PC-3 (cell line): ENCODE measurements at regions not wholly inside any gene's neighbourhood (a gene's known extent, or its start where the extent isn't known, plus 50 kb on each side); places are given as distances from the start of the nearest gene placed in this dataset.

Experiments
- ATAC-seq: fragments of 200-7000 bp; cut with Tn5 transposase; 2 replicates; pipeline ENCODE4 v1.9.1; 2020; ENCODE audit warnings: mild to moderate bottlenecking, moderate library complexity
- BruUV-seq: library from RNA; stranded (reverse); fragments of 400-500 nt; replicated peaks from 2 replicates; lab custom pipeline; 2021; lab: Mats Ljungman, UMichigan
- CTCF ChIA-PET: fragments of 300-600 bp; sonication (Branson Sonifier 250); formaldehyde crosslinking; loops from one replicate; lab custom pipeline; 2022; ENCODE audit warnings: antibody characterized with exemption; lab: Charles Lee
- POLR2A ChIA-PET: fragments of 300-600 bp; sonication (Branson Sonifier 250); formaldehyde crosslinking; loops from one replicate; lab custom pipeline; 2022; ENCODE audit warnings: antibody characterized with exemption; ENCODE audit not compliant: unreplicated experiment; lab: Charles Lee
- DNase-seq: peaks from one replicate; pipeline ENCODE4 v3.0.0-alpha.2; 2015
- H2AFZ ChIP-seq: fragments of 300-600 bp; sonication (generic); 2 replicates; pipeline ENCODE4 v1.6.0; 2016; ENCODE audit warnings: antibody characterized with exemption, low read length
- H3F3A ChIP-seq: fragments of 300-600 bp; sonication (generic); one replicate; pipeline ENCODE4 v1.6.0; 2017; ENCODE audit warnings: antibody characterized with exemption, low read length, control low read depth, mild to moderate bottlenecking; ENCODE audit not compliant: unreplicated experiment
- H3K27ac ChIP-seq: fragments of 300-600 bp; sonication (generic); 2 replicates; pipeline ENCODE4 v1.5.1; 2016; ENCODE audit warnings: mild to moderate bottlenecking, low read length
- H3K27me3 ChIP-seq: fragments of 300-600 bp; sonication (generic); 2 replicates; pipeline ENCODE4 v1.6.1; 2016; ENCODE audit warnings: low read length, mixed read lengths
- H3K36me3 ChIP-seq: fragments of 300-600 bp; sonication (generic); 2 replicates; pipeline ENCODE4 v1.6.1; 2016; ENCODE audit warnings: low read depth, mixed run types, low read length, mixed read lengths
- H3K4me1 ChIP-seq: fragments of 300-600 bp; sonication (generic); 2 replicates; pipeline ENCODE4 v1.5.1; 2016; ENCODE audit warnings: low read length; ENCODE audit not compliant: insufficient read depth
- H3K4me2 ChIP-seq: fragments of 300-600 bp; sonication (generic); 2 replicates; pipeline ENCODE4 v1.6.0; 2016; ENCODE audit warnings: low read length
- H3K4me3 ChIP-seq: fragments of 300-600 bp; sonication (generic); 2 replicates; pipeline ENCODE4 v1.5.1; 2016; ENCODE audit warnings: mild to moderate bottlenecking, low read length, mixed read lengths
- H3K79me2 ChIP-seq: fragments of 300-600 bp; sonication (generic); 2 replicates; pipeline ENCODE4 v1.6.1; 2017; ENCODE audit warnings: low read length, mixed read lengths
- H3K9ac ChIP-seq: fragments of 300-600 bp; sonication (generic); 2 replicates; pipeline ENCODE4 v1.6.0; 2016; ENCODE audit warnings: mild to moderate bottlenecking, low read length
- H3K9me2 ChIP-seq: fragments of 300-600 bp; sonication (generic); replicated peaks from 2 replicates; pipeline ENCODE4 v1.6.1; 2016; ENCODE audit warnings: mixed run types, low read length, mixed read lengths
- H3K9me3 ChIP-seq: fragments of 300-600 bp; sonication (generic); 2 replicates; pipeline ENCODE4 v1.6.1; 2016; ENCODE audit warnings: low read length, mixed read lengths
- H4K20me1 ChIP-seq: fragments of 300-600 bp; sonication (generic); 2 replicates; pipeline ENCODE4 v1.6.1; 2016; ENCODE audit warnings: low read length, mixed read lengths
- EZH2 ChIP-seq: fragments of 300-600 bp; sonication (generic); IDR thresholded peaks from one replicate; pipeline ENCODE4 v1.6.1; 2017; ENCODE audit warnings: antibody characterized with exemption, mild to moderate bottlenecking, low read length; ENCODE audit not compliant: unreplicated experiment
- EZH2phosphoT487 ChIP-seq: fragments of 300-600 bp; sonication (generic); IDR thresholded peaks from 2 replicates; pipeline ENCODE4 v1.6.1; 2018; ENCODE audit warnings: mild to moderate bottlenecking, antibody characterized with exemption, low read length, borderline replicate concordance
- intact Hi-C: fragments of 100-400 bp; cut with micrococcal nuclease; formaldehyde crosslinking; loops from 2 replicates; pipeline ENCODE4 v1.9.0; 2023
- TF ChIP-seq, protein P1 (sequence below): fragments of 300-600 bp; sonication (generic); conservative IDR thresholded peaks from 2 replicates; pipeline ENCODE4 v1.5.1; 2017; ENCODE audit warnings: antibody characterized with exemption, low read depth, mild to moderate bottlenecking, low read length

DNA sequence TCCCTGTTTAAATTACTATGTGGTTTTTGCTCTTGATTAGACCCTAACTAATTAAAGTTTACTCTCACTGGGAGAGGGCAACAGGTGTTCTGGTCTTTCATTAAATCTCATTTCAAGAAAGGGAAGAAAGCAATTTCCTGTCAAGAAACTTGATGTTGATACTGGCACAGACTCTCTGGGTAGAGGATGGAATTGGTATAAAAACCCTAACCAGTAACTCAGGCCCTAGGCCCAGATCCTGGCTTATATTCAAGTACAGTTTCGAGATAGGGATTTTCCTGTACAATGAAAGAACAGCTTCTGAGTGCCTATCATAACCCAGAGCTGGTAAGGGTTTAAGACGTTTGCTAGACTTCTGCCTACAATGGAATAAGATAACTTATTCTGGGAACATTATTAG, 61.6 kb upstream of the ACYP2 start:
- Histone ChIP-seq H3K9me2 (no peaks in the 10 kb centered on the region), H3K4me3 (no peak overlapping the region), H2AFZ (peak overlapping the region; percentile 29), H3F3A (no peaks in the 10 kb centered on the region), H3K9ac (no peak overlapping the region), H3K4me1 (no peaks in the 10 kb centered on the region), H4K20me1 (no peaks in the 10 kb centered on the region), H3K79me2 (no peaks in the 10 kb centered on the region), H3K9me3 (no peaks in the 10 kb centered on the region), H3K4me2 (no peak overlapping the region), H3K36me3 (no peaks in the 10 kb centered on the region), H3K27me3 (no peaks in the 10 kb centered on the region), H3K27ac (no peak overlapping the region)
- TF ChIP-seq, protein P1, sequence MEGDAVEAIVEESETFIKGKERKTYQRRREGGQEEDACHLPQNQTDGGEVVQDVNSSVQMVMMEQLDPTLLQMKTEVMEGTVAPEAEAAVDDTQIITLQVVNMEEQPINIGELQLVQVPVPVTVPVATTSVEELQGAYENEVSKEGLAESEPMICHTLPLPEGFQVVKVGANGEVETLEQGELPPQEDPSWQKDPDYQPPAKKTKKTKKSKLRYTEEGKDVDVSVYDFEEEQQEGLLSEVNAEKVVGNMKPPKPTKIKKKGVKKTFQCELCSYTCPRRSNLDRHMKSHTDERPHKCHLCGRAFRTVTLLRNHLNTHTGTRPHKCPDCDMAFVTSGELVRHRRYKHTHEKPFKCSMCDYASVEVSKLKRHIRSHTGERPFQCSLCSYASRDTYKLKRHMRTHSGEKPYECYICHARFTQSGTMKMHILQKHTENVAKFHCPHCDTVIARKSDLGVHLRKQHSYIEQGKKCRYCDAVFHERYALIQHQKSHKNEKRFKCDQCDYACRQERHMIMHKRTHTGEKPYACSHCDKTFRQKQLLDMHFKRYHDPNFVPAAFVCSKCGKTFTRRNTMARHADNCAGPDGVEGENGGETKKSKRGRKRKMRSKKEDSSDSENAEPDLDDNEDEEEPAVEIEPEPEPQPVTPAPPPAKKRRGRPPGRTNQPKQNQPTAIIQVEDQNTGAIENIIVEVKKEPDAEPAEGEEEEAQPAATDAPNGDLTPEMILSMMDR: no peak
- TF ChIP-seq EZH2: no peak
- no peak for TF ChIP-seq EZH2phosphoT487
- intact Hi-C loops: no loop called here
- POLR2A ChIA-PET: interaction anchor here (0.6 kb wide), 1 partner anchor 24 kb away, joined by 3 read pairs; no protein-coding TSS in a partner anchor
- no TSS peak for BruUV-seq
- ATAC-seq (no peak), DNase-seq (no peak)
- CTCF ChIA-PET: no interaction called here

DNA sequence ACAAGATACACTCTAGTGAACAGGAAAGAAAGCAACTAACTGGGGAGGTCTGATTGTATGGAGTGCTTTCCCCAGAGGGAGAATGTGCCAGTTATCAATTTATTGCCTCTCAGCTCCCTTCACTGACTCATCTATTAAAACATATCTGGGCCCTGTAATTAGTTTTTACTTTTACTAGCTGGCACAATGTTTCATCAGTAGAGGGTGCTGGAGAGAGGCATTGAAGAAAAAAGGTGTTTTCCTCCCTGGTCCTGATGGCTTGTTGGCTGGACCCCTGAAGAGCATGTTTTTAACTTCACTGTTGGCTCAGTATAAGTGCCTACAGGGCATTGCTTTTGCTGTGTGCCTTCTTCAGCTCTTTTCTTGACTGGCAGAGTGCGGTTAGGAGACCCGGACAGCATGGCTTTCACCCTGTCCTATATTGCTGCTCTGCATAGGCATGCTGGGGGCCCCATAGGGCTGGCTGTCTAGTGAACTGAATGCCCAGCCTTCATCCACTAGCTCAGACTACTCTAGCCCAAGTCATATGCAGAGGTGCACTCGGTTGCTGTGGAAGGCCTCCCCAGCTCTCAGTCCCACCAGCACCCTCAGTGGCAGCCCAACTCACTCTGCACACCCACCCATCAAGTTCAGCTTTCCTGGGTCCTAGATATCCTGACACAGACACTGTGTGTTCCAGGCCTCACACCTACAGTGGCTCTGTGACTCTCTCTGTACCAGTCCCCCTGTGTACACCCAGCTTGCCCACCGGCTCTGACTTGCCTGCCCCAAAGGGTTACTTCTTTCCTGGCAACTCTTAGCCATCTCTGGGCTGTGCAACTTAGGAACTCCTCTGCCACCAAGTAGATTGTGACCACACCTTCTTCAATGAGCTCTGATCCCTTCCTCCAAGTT, 62.3 kb upstream of the ACYP2 start:
- Histone ChIP-seq H3F3A (no peaks in the 10 kb centered on the region), H3K27me3 (no peaks in the 10 kb centered on the region), H3K9me3 (no peaks in the 10 kb centered on the region), H4K20me1 (no peaks in the 10 kb centered on the region), H3K4me1 (no peaks in the 10 kb centered on the region), H3K36me3 (no peaks in the 10 kb centered on the region), H3K79me2 (no peaks in the 10 kb centered on the region), H3K27ac (no peak overlapping the region), H2AFZ (no peak overlapping the region), H3K9ac (no peak overlapping the region), H3K4me2 (no peak overlapping the region), H3K4me3 (no peak overlapping the region), H3K9me2 (no peaks in the 10 kb centered on the region)
- ChIA-PET POLR2A (interaction anchor here (0.5 to 0.6 kb wide), 2 partner anchors 23 to 117 kb away, joined by 3 to 6 read pairs; no protein-coding TSS in a partner anchor), CTCF (interaction anchor here (1.1 kb wide), 1 partner anchor 51 kb away, joined by 4 read pairs; no protein-coding TSS in a partner anchor)
- ATAC-seq (peak; percentile 31), DNase-seq (peak; percentile 46)
- intact Hi-C loops: no loop called here
- BruUV-seq: no TSS peak
- no peak for TF ChIP-seq EZH2phosphoT487
- TF ChIP-seq, protein P1: peak; percentile 50

DNA sequence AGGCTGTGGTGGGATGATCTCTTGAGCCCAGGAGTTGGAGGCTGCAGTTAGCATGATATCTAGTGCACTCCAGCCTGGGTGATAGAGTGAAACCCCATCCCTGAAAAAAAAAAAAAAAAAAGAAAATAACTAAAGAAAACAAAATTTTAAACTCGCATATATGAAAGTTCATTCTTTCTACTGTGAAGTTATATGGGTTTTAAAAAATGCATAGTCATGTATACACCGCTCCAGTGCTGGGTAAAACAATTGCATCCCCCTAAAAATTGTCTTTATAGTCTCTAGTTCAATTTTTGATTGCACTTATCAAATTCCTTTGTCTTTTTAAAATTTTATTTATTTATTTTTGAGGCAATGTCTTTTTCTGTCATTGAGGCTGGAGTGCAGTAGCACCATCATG, 65.0 kb upstream of the ACYP2 start:
- DNase-seq: no peak
- Histone ChIP-seq H3K9me3 (no peaks in the 10 kb centered on the region), H3K4me1 (no peaks in the 10 kb centered on the region), H3K79me2 (no peaks in the 10 kb centered on the region), H2AFZ (no peak overlapping the region), H3F3A (no peaks in the 10 kb centered on the region), H3K4me3 (no peak overlapping the region), H3K9me2 (no peaks in the 10 kb centered on the region), H4K20me1 (no peaks in the 10 kb centered on the region), H3K27me3 (no peaks in the 10 kb centered on the region), H3K9ac (no peak overlapping the region), H3K36me3 (no peaks in the 10 kb centered on the region), H3K4me2 (no peak overlapping the region), H3K27ac (no peak overlapping the region)
- POLR2A ChIA-PET: no interaction called here
- ATAC-seq: no peak
- BruUV-seq: no TSS peak
- intact Hi-C loops: no loop called here
- TF ChIP-seq EZH2 (no peak), EZH2phosphoT487 (no peak)
- TF ChIP-seq, protein P1: no peak
- CTCF ChIA-PET: interaction anchor here (0.7 kb wide), 1 partner anchor 53 kb away, joined by 6 read pairs; no protein-coding TSS in a partner anchor
